Suprapubic skin (tissue), 4 donors: ENCODE measurements at regions not wholly inside any gene's neighbourhood (a gene's known extent, or its start where the extent isn't known, plus 50 kb on each side); places are given as distances from the start of the nearest gene placed in this dataset.

Source experiments
- DNase-seq, 2 donors: peaks; one replicate each; pipeline ENCODE4 v3.0.0-alpha.2; 2019; ENCODE audit warnings: low spot score in 2 of 2
- H3K27ac ChIP-seq: fragments of 200-600 bp; sonication (generic); one replicate; pipeline ENCODE4 v1.5.1; 2019
- H3K27me3 ChIP-seq: fragments of 200-600 bp; sonication (generic); one replicate; pipeline ENCODE4 v1.5.1; 2019
- H3K36me3 ChIP-seq: fragments of 200-600 bp; sonication (generic); one replicate; pipeline ENCODE4 v1.5.1; 2019
- H3K4me1 ChIP-seq: fragments of 200-600 bp; sonication (generic); one replicate; pipeline ENCODE4 v1.5.1; 2019
- H3K4me3 ChIP-seq: fragments of 200-600 bp; sonication (generic); one replicate; pipeline ENCODE4 v1.5.1; 2019; ENCODE audit warnings: mild to moderate bottlenecking
- H3K9me3 ChIP-seq: fragments of 200-600 bp; sonication (generic); one replicate; pipeline ENCODE4 v1.5.1; 2019
- CTCF ChIP-seq, 2 donors: fragments of 200-600 bp in 1 of 2; fragments of 450-650 bp in 1 of 2; sonication (generic) in 1 of 2; IDR thresholded peaks; one replicate each; pipeline ENCODE4 v1.5.1; 2016 to 2019; ENCODE audit warnings: antibody characterized with exemption in 2 of 2, mild to moderate bottlenecking in 1 of 2, moderate library complexity in 1 of 2
- EP300 ChIP-seq: sonication (generic); formaldehyde crosslinking; IDR thresholded peaks from one replicate; pipeline ENCODE4 v1.6.1; 2017; ENCODE audit warnings: antibody characterized with exemption
- POLR2A ChIP-seq, 2 donors: fragments of 450-650 bp; IDR thresholded peaks; one replicate each; pipeline ENCODE4 v1.6.1; 2017; ENCODE audit warnings: antibody characterized with exemption in 2 of 2, mild to moderate bottlenecking in 2 of 2, moderate library complexity in 2 of 2
- POLR2AphosphoS5 ChIP-seq, 3 donors: sonication (generic); formaldehyde crosslinking; IDR thresholded peaks; one replicate each; pipeline ENCODE4 v1.6.1; 2017; ENCODE audit warnings: antibody characterized with exemption in 3 of 3
- WGBS: methylation state at CpG from one replicate; pipeline ENCODE4 v1.1.5; 2018; 5-methylcytosine and 5-hydroxymethylcytosine counted together

GRCh38 chr3:90032980-90033641 is 925.7 kb downstream of the EPHA3 start:
- H3K4me1 ChIP-seq: no peaks in the 10 kb centered on the region
- no peak for DNase-seq
- 48% methylated on average over 6 of the region's 6 CpGs for WGBS
- no peaks in the 10 kb centered on the region for H3K27me3 ChIP-seq
- TF ChIP-seq CTCF (IDR thresholded peaks at IDR 0.05): no peak
- no peak for TF ChIP-seq POLR2AphosphoS5 (IDR thresholded peaks at IDR 0.05)
- no peak for TF ChIP-seq POLR2A (IDR thresholded peaks at IDR 0.05)
- TF ChIP-seq EP300: no peak
- no peak overlapping the region for H3K27ac ChIP-seq
- no peaks in the 10 kb centered on the region for H3K9me3 ChIP-seq
- no peaks in the 10 kb centered on the region for H3K36me3 ChIP-seq
- no peak overlapping the region for H3K4me3 ChIP-seq

GRCh38 chr3:90034038-90034437 is 926.6 kb downstream of the EPHA3 start:
- WGBS: 72% methylated on average over 2 of the region's 2 CpGs
- no peaks in the 10 kb centered on the region for H3K36me3 ChIP-seq
- no peak overlapping the region for H3K27ac ChIP-seq
- DNase-seq: no peak
- H3K9me3 ChIP-seq: no peaks in the 10 kb centered on the region
- TF ChIP-seq CTCF (IDR thresholded peaks at IDR 0.05): no peak
- no peak for TF ChIP-seq EP300
- TF ChIP-seq POLR2AphosphoS5 (IDR thresholded peaks at IDR 0.05): no peak
- TF ChIP-seq POLR2A (IDR thresholded peaks at IDR 0.05): no peak
- no peaks in the 10 kb centered on the region for H3K4me1 ChIP-seq
- no peaks in the 10 kb centered on the region for H3K27me3 ChIP-seq
- no peak overlapping the region for H3K4me3 ChIP-seq

- Histone ChIP-seq H3K36me3 (no peaks in the 10 kb centered on the region), H3K4me3 (no peak overlapping the region), H3K4me1 (no peaks in the 10 kb centered on the region), H3K27me3 (no peaks in the 10 kb centered on the region), H3K9me3 (no peaks in the 10 kb centered on the region), H3K27ac (no peak overlapping the region)
- 59% methylated on average over 1 of the region's 1 CpG for WGBS
- TF ChIP-seq EP300 (no peak), POLR2AphosphoS5 (IDR thresholded peaks at IDR 0.05) (no peak), CTCF (IDR thresholded peaks at IDR 0.05) (no peak), POLR2A (IDR thresholded peaks at IDR 0.05) (no peak)
- DNase-seq: no peak
Observed at GRCh38 chr3:90035643-90036042, 928.2 kb downstream of the EPHA3 start.

- no peaks in the 10 kb centered on the region for H3K27me3 ChIP-seq
- DNase-seq: no peak
- no peak overlapping the region for H3K27ac ChIP-seq
- H3K4me1 ChIP-seq: no peaks in the 10 kb centered on the region
- H3K4me3 ChIP-seq: no peak overlapping the region
- H3K36me3 ChIP-seq: no peaks in the 10 kb centered on the region
- TF ChIP-seq POLR2A (IDR thresholded peaks at IDR 0.05) (no peak), EP300 (no peak), POLR2AphosphoS5 (IDR thresholded peaks at IDR 0.05) (no peak), CTCF (IDR thresholded peaks at IDR 0.05) (no peak)
- H3K9me3 ChIP-seq: no peaks in the 10 kb centered on the region
- 68% methylated on average over 1 of the region's 1 CpG for WGBS
Observed at GRCh38 chr3:90036939-90037469, 929.6 kb downstream of the EPHA3 start.

GRCh38 chr3:90039994-90040393 is 932.6 kb downstream of the EPHA3 start:
- no peak for DNase-seq
- Histone ChIP-seq H3K36me3 (no peaks in the 10 kb centered on the region), H3K27me3 (no peaks in the 10 kb centered on the region), H3K27ac (no peak overlapping the region), H3K9me3 (no peaks in the 10 kb centered on the region), H3K4me1 (no peaks in the 10 kb centered on the region), H3K4me3 (no peak overlapping the region)
- TF ChIP-seq POLR2AphosphoS5 (IDR thresholded peaks at IDR 0.05) (no peak), POLR2A (IDR thresholded peaks at IDR 0.05) (no peak), EP300 (no peak), CTCF (IDR thresholded peaks at IDR 0.05) (no peak)
- WGBS: 84% methylated on average over 2 of the region's 2 CpGs
